H1 (cell line): ENCODE measurements at regions not wholly inside any gene's neighbourhood (a gene's known extent, or its start where the extent isn't known, plus 50 kb on each side); places are given as distances from the start of the nearest gene placed in this dataset.

ENCODE experiments used
- CTCF ChIA-PET: fragments of 300-600 bp; sonication (Branson Sonifier 250); formaldehyde crosslinking; loops from one replicate; lab custom pipeline; 2021; ENCODE audit not compliant: partially characterized antibody; lab: Charles Lee
- POLR2A ChIA-PET: fragments of 300-600 bp; sonication (Branson Sonifier 250); formaldehyde crosslinking; loops from one replicate; lab custom pipeline; 2021; ENCODE audit warnings: inconsistent platforms; ENCODE audit not compliant: partially characterized antibody; lab: Charles Lee
- DNase-seq, 2 experiments: peaks; one replicate each; pipeline versions ENCODE4 v3.0.0 to v3.0.0-alpha.2; 2010 to 2022; ENCODE audit warnings: low spot score in 2 of 2, low read depth in 1 of 2, mixed read lengths in 1 of 2
- FAIRE-seq: peaks from 2 replicates; lab custom pipeline; 2011; peaks lifted over from hg19 to GRCh38; lab: Jason Lieb, UNC
- H2AFZ ChIP-seq: 2 replicates; pipeline ENCODE4 v1.8.1; 2012; ENCODE audit warnings: low read length, inconsistent platforms
- H2AK5ac ChIP-seq: 2 replicates; pipeline ENCODE4 v1.6.1; 2013; ENCODE audit warnings: low read depth, low read length
- H2BK120ac ChIP-seq: replicated peaks from 2 replicates; pipeline ENCODE3; 2013; ENCODE audit warnings: low read depth, low read length, inconsistent platforms
- H2BK12ac ChIP-seq: 2 replicates; pipeline ENCODE4 v1.6.1; 2013; ENCODE audit warnings: low read depth, low read length
- H2BK15ac ChIP-seq: 2 replicates; pipeline ENCODE4 v1.6.1; 2013; ENCODE audit warnings: low read length
- H2BK20ac ChIP-seq: 2 replicates; pipeline ENCODE4 v1.6.1; 2013; ENCODE audit warnings: low read length
- H2BK5ac ChIP-seq: 2 replicates; pipeline ENCODE4 v1.6.1; 2013; ENCODE audit warnings: low read depth, low read length
- H3K14ac ChIP-seq: 2 replicates; pipeline ENCODE4 v1.6.1; 2013; ENCODE audit warnings: inconsistent platforms; ENCODE audit not compliant: insufficient read length
- H3K18ac ChIP-seq: 2 replicates; pipeline ENCODE4 v1.6.1; 2013; ENCODE audit warnings: low read length; ENCODE audit errors: extremely low read depth
- H3K23ac ChIP-seq: 2 replicates; pipeline ENCODE4 v1.6.1; 2013; ENCODE audit warnings: inconsistent platforms; ENCODE audit not compliant: insufficient read length
- H3K23me2 ChIP-seq: 2 replicates; pipeline ENCODE4 v1.6.1; 2013; ENCODE audit warnings: low read depth, low read length
- H3K27ac ChIP-seq: 2 replicates; pipeline ENCODE4 v1.6.1; 2011; ENCODE audit warnings: low read depth, low read length, inconsistent platforms
- H3K27me3 ChIP-seq, 4 experiments: replicated peaks in 1 of 4; 1 replicate in 1 of 4; 2 replicates in 3 of 4; pipeline versions ENCODE4 v1.6.1 to v1.8.1; 2011 to 2013; ENCODE audit warnings: low read length in 3 of 4, mild to moderate bottlenecking in 3 of 4, inconsistent platforms in 2 of 4, mixed read lengths in 2 of 4, moderate library complexity in 1 of 4; ENCODE audit not compliant: control insufficient read depth in 3 of 4, insufficient read depth in 3 of 4; ENCODE audit errors: extremely low read depth in 1 of 4
- H3K36me3 ChIP-seq, 4 experiments: 2 replicates each; pipeline versions ENCODE4 v1.6.1 to v1.8.1; 2011 to 2013; ENCODE audit warnings: mild to moderate bottlenecking in 4 of 4, low read length in 3 of 4, moderate library complexity in 2 of 4, control low read depth in 1 of 4, inconsistent platforms in 1 of 4; ENCODE audit not compliant: insufficient read depth in 4 of 4, control insufficient read depth in 2 of 4
- H3K4ac ChIP-seq: replicated peaks from 2 replicates; pipeline ENCODE3; 2013; ENCODE audit warnings: low read length, low read depth, mixed read lengths, inconsistent platforms; ENCODE audit not compliant: insufficient read length
- H3K4me1 ChIP-seq, 4 experiments: replicated peaks in 1 of 4; 1 replicate in 1 of 4; 2 replicates in 3 of 4; pipeline versions ENCODE4 v1.6.1 to v1.8.1; 2011 to 2013; ENCODE audit warnings: low read length in 3 of 4, inconsistent platforms in 2 of 4, mixed read lengths in 1 of 4; ENCODE audit not compliant: insufficient read depth in 4 of 4, control insufficient read depth in 3 of 4
- H3K4me2 ChIP-seq, 2 experiments: 2 replicates each; pipeline versions ENCODE4 v1.6.1 to v1.8.1; 2011 to 2013; ENCODE audit warnings: low read depth in 2 of 2, low read length in 2 of 2, control low read depth in 1 of 2, inconsistent platforms in 1 of 2, mild to moderate bottlenecking in 1 of 2; ENCODE audit not compliant: insufficient read depth in 1 of 2
- H3K4me3 ChIP-seq, 4 experiments: fragments of 200-600, 300-600 bp in 1 of 4; sonication (generic), shearing (Covaris generic), sonication (Bioruptor Twin) in 1 of 4; 2 replicates each; pipeline versions ENCODE4 v1.5.1 to v1.8.1; 2011 to 2016; ENCODE audit warnings: low read length in 4 of 4, low read depth in 3 of 4, control low read depth in 2 of 4, inconsistent platforms in 2 of 4, mild to moderate bottlenecking in 2 of 4, mixed read lengths in 1 of 4, moderate library complexity in 1 of 4; ENCODE audit not compliant: insufficient read depth in 2 of 4; ENCODE audit errors: extremely low read depth in 1 of 4
- H3K56ac ChIP-seq: replicated peaks from 2 replicates; pipeline ENCODE3; 2013; ENCODE audit warnings: low read depth, mild to moderate bottlenecking, mixed read lengths, low read length, inconsistent platforms; ENCODE audit not compliant: insufficient read length
- H3K79me1 ChIP-seq: 2 replicates; pipeline ENCODE4 v1.6.1; 2013; ENCODE audit warnings: low read depth, low read length, control low read depth
- H3K79me2 ChIP-seq, 2 experiments: 2 replicates each; pipeline versions ENCODE4 v1.6.1 to v1.8.1; 2012 to 2013; ENCODE audit warnings: low read length in 2 of 2, mild to moderate bottlenecking in 2 of 2, inconsistent platforms in 1 of 2; ENCODE audit not compliant: insufficient read depth in 2 of 2, control insufficient read depth in 1 of 2
- H3K9ac ChIP-seq, 4 experiments: replicated peaks in 1 of 4; 1 replicate in 1 of 4; 2 replicates in 3 of 4; pipeline versions ENCODE4 v1.6.1 to v1.8.1; 2011 to 2013; ENCODE audit warnings: low read depth in 3 of 4, low read length in 3 of 4, control low read depth in 2 of 4, mild to moderate bottlenecking in 2 of 4, moderate library complexity in 2 of 4, inconsistent platforms in 1 of 4; ENCODE audit errors: extremely low read depth in 1 of 4
- H3K9me3 ChIP-seq, 2 experiments: 2 replicates each; pipeline versions ENCODE4 v1.6.1 to v1.8.1; 2012 to 2013; ENCODE audit warnings: mild to moderate bottlenecking in 2 of 2, moderate library complexity in 2 of 2, control low read depth in 1 of 2, inconsistent platforms in 1 of 2, low read depth in 1 of 2, low read length in 1 of 2, mixed read lengths in 1 of 2; ENCODE audit not compliant: insufficient read depth in 2 of 2
- H4K20me1 ChIP-seq, 2 experiments: replicated peaks in 1 of 2; 2 replicates each; pipeline versions ENCODE3 to v1.8.1; 2011 to 2013; ENCODE audit warnings: inconsistent platforms in 2 of 2, low read length in 2 of 2, mild to moderate bottlenecking in 1 of 2; ENCODE audit not compliant: insufficient read depth in 2 of 2, control insufficient read depth in 1 of 2
- H4K5ac ChIP-seq: 2 replicates; pipeline ENCODE4 v1.6.1; 2013; ENCODE audit warnings: low read length, low read depth, mixed read lengths, inconsistent platforms; ENCODE audit not compliant: insufficient read length
- H4K8ac ChIP-seq: 2 replicates; pipeline ENCODE4 v1.8.0; 2013; ENCODE audit warnings: mild to moderate bottlenecking, moderate library complexity, low read length, inconsistent platforms; ENCODE audit not compliant: insufficient read depth; ENCODE audit errors: extremely low read depth
- H4K91ac ChIP-seq: replicated peaks from 2 replicates; pipeline ENCODE3; 2013; ENCODE audit warnings: low read length, mixed read lengths, inconsistent platforms; ENCODE audit not compliant: insufficient read length
- CBX8 ChIP-seq: fragments of 300-800, 300-1000 bp; sonication (generic); IDR thresholded peaks from 2 replicates; pipeline ENCODE4 v1.7.1; 2016; ENCODE audit warnings: low read depth, low read length, borderline replicate concordance
- JUN ChIP-seq: IDR thresholded peaks from 2 replicates; pipeline ENCODE4 v1.6.1; 2011; ENCODE audit warnings: low read depth, mild to moderate bottlenecking, improper control_type of control experiment, low read length
- MAFK ChIP-seq: IDR thresholded peaks from 2 replicates; pipeline ENCODE4 v1.6.1; 2012; ENCODE audit warnings: low read depth, mild to moderate bottlenecking, improper control_type of control experiment, low read length
- POU5F1 ChIP-seq: IDR thresholded peaks from 2 replicates; pipeline ENCODE4 v1.6.1; 2011; ENCODE audit warnings: low read depth, mild to moderate bottlenecking, low read length, moderate library complexity
- RNF2 ChIP-seq: fragments of 200-900, 300-1000 bp; sonication (generic); IDR thresholded peaks from 2 replicates; pipeline ENCODE4 v1.7.1; 2016; ENCODE audit warnings: borderline replicate concordance, low read depth, mild to moderate bottlenecking, antibody characterized with exemption, low read length; ENCODE audit not compliant: poor library complexity, severe bottlenecking; ENCODE audit errors: missing control alignments
- SIN3A ChIP-seq, 2 experiments: IDR thresholded peaks in 1 of 2; conservative IDR thresholded peaks in 1 of 2; 2 replicates each; pipeline ENCODE4 v1.6.1; 2011 to 2012; ENCODE audit warnings: low read length in 2 of 2, improper control_type of control experiment in 1 of 2, low read depth in 1 of 2, mild to moderate bottlenecking in 1 of 2
- TBP ChIP-seq: IDR thresholded peaks from 2 replicates; pipeline ENCODE4 v1.6.1; 2011; ENCODE audit warnings: low read depth, low read length, improper control_type of control experiment
- TEAD4 ChIP-seq: IDR thresholded peaks from 2 replicates; pipeline ENCODE4 v1.6.1; 2012; ENCODE audit warnings: low read depth, low read length, inconsistent platforms, mixed read lengths
- WGBS, 2 experiments: shearing (Covaris generic) in 1 of 2; methylation state at CpG; one replicate each; pipeline versions ENCODE4 v1.1.6 to v1.1.7; 2013 to 2015; ENCODE audit warnings: low lambda C conversion rate in 2 of 2, mixed read lengths in 2 of 2, inconsistent platforms in 1 of 2, low coverage in 1 of 2, missing lambda C conversion rate in 1 of 2; ENCODE audit not compliant: insufficient replicate concordance in 2 of 2, insufficient coverage in 1 of 2, insufficient read length in 1 of 2; ENCODE audit errors: extremely low coverage in 1 of 2, missing lambda C conversion rate in 1 of 2; 5-methylcytosine and 5-hydroxymethylcytosine counted together
- TF ChIP-seq, protein P1 (sequence below): IDR thresholded peaks from 2 replicates; pipeline ENCODE4 v1.6.1; 2011; ENCODE audit warnings: low read depth, mild to moderate bottlenecking, low read length; ENCODE audit not compliant: insufficient read depth

DNA sequence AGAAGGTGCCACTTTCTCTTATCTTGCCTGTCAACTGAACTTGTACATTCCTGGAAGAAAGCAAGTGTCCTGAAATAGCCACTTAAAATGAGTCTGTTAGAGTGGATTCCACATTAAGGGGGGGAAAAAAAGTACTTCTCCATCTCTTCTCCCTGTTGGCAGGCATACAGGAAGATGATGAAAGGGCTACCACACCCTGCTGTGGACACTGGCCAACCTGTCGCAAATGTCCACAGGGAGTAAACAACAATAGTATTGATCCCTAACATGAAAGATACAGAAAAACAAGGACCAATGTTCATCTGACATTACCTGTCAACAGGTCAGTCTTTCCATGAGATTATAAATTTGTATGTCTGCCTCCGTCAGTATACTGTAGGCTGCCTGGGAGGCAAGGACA, 265.1 kb upstream of the MAP3K1 start:
- H3K4me2 ChIP-seq, result no peak overlapping the region
- H2AFZ ChIP-seq, result no peak overlapping the region
- H2AK5ac ChIP-seq, result no peak overlapping the region
- no peak overlapping the region for H3K18ac ChIP-seq
- no peaks in the 10 kb centered on the region for H3K79me2 ChIP-seq
- ChIA-PET CTCF (no interaction called here), POLR2A (no interaction called here)
- H3K4me1 ChIP-seq, result no peaks in the 10 kb centered on the region
- FAIRE-seq (no peak), DNase-seq (no peak)
- no peak overlapping the region for H3K27ac ChIP-seq
- H3K14ac ChIP-seq, result no peak overlapping the region
- H3K23ac ChIP-seq, result no peak overlapping the region
- H2BK12ac ChIP-seq, result no peak overlapping the region
- no peak overlapping the region for H2BK120ac ChIP-seq
- H3K9ac ChIP-seq, result no peak overlapping the region
- no peaks in the 10 kb centered on the region for H3K36me3 ChIP-seq
- no peak overlapping the region for H3K4ac ChIP-seq
- no peaks in the 10 kb centered on the region for H3K79me1 ChIP-seq
- no peak overlapping the region for H2BK5ac ChIP-seq
- no peaks in the 10 kb centered on the region for H3K9me3 ChIP-seq
- H3K23me2 ChIP-seq, result no peaks in the 10 kb centered on the region; the same call in 1 of the 2 replicates
- no peak overlapping the region for H3K56ac ChIP-seq
- no peak overlapping the region for H2BK15ac ChIP-seq
- H4K5ac ChIP-seq, result no peak overlapping the region
- no peak overlapping the region for H4K8ac ChIP-seq
- no peak overlapping the region for H4K91ac ChIP-seq
- H3K4me3 ChIP-seq, result no peak overlapping the region
- H3K27me3 ChIP-seq, result no peaks in the 10 kb centered on the region; a peak in 1 of 7 replicates
- TF ChIP-seq POU5F1 (no peak), CBX8 (no peak), SIN3A (conservative IDR thresholded peaks at IDR 0.05 in 1 of 2, IDR thresholded peaks at IDR 0.05 in 1 of 2; ENCODE audit: low read depth in 1 of 2, low read length in 2 of 2) (no peak), JUN (no peak), TBP (no peak), TEAD4 (no peak), RNF2 (no peak), MAFK (no peak)
- TF ChIP-seq, protein P1, sequence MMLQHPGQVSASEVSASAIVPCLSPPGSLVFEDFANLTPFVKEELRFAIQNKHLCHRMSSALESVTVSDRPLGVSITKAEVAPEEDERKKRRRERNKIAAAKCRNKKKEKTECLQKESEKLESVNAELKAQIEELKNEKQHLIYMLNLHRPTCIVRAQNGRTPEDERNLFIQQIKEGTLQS, result no peak
- 88% methylated on average over 2 of the region's 2 CpGs; no CpG with 5 or more reads in 1 of the 2 experiments for WGBS, 2 experiments
- no peak overlapping the region for H2BK20ac ChIP-seq
- no peaks in the 10 kb centered on the region for H4K20me1 ChIP-seq
